ENCODE measurements at regions not wholly inside any gene's neighbourhood (a gene's known extent, or its start where the extent isn't known, plus 50 kb on each side); places are given as distances from the start of the nearest gene placed in this dataset.
"Not testable (repeated sequence)": the region's sequence is repeated elsewhere in the genome, so short reads cannot be mapped to it uniquely, and the experiment has no call there.

GRCh38 chr5:85515588-85515987 is 1102.2 kb upstream of the COX7C start:
- POLR2A ChIA-PET = no interaction called here

GRCh38 chr5:85517386-85517785 is 1100.4 kb upstream of the COX7C start:
- H3K9me3 Mint-ChIP-seq = peaks cover 3% of the 10 kb centered on the region
- H3K4me3 Mint-ChIP-seq = no peak overlapping the region
- no peak for DNase-seq
- ChIA-PET POLR2A (no interaction called here), CTCF (no interaction called here)
- intact Hi-C loops (cut with micrococcal nuclease) = no loop called here
- no peak overlapping the region for H3K27ac Mint-ChIP-seq
- H3K36me3 Mint-ChIP-seq = no peaks in the 10 kb centered on the region
- H3K27me3 Mint-ChIP-seq = no peaks in the 10 kb centered on the region
- H3K4me1 Mint-ChIP-seq (ENCODE audit: low read depth) = no peaks in the 10 kb centered on the region

More at GRCh38 chr5:85515588-85515987, 1102.2 kb upstream of the COX7C start:
- CTCF ChIA-PET = no interaction called here
- Mint-ChIP-seq H3K4me1 (ENCODE audit: low read depth) (no peaks in the 10 kb centered on the region), H3K4me3 (no peak overlapping the region), H3K9me3 (peaks cover 13% of the 10 kb centered on the region), H3K27me3 (no peaks in the 10 kb centered on the region), H3K36me3 (no peaks in the 10 kb centered on the region), H3K27ac (no peak overlapping the region)
- no peak for DNase-seq
- intact Hi-C loops (cut with micrococcal nuclease) = no loop called here

- CTCF ChIA-PET = no interaction called here
- Mint-ChIP-seq H3K4me3 (no peak overlapping the region), H3K9me3 (peaks cover 11% of the 10 kb centered on the region), H3K27me3 (no peaks in the 10 kb centered on the region), H3K36me3 (no peaks in the 10 kb centered on the region), H3K4me1 (ENCODE audit: low read depth) (no peaks in the 10 kb centered on the region), H3K27ac (no peak overlapping the region)
- intact Hi-C loops (cut with micrococcal nuclease) = no loop called here
- POLR2A ChIA-PET = no interaction called here
- no peak for DNase-seq
Observed at GRCh38 chr5:85533341-85534047, 1084.2 kb upstream of the COX7C start.

- intact Hi-C loops (cut with micrococcal nuclease) = no loop called here
- no peak overlapping the region for H3K27ac Mint-ChIP-seq
Observed at GRCh38 chr5:85538362-85538761, 1079.4 kb upstream of the COX7C start.

GRCh38 chr5:85545129-85545528 is 1072.6 kb upstream of the COX7C start:
- H3K9me3 Mint-ChIP-seq = peaks cover 8% of the 10 kb centered on the region
- no peak overlapping the region for H3K4me3 Mint-ChIP-seq
- POLR2A ChIA-PET = no interaction called here
- H3K4me1 Mint-ChIP-seq (ENCODE audit: low read depth) = no peaks in the 10 kb centered on the region
- DNase-seq = no peak
- CTCF ChIA-PET = no interaction called here
- no peaks in the 10 kb centered on the region for H3K36me3 Mint-ChIP-seq
- H3K27me3 Mint-ChIP-seq = no peaks in the 10 kb centered on the region
- intact Hi-C loops (cut with micrococcal nuclease) = no loop called here
- no peak overlapping the region for H3K27ac Mint-ChIP-seq

More at GRCh38 chr5:85538362-85538761, 1079.4 kb upstream of the COX7C start:
- no peak for DNase-seq
- no peaks in the 10 kb centered on the region for H3K4me1 Mint-ChIP-seq (ENCODE audit: low read depth)
- H3K36me3 Mint-ChIP-seq = no peaks in the 10 kb centered on the region
- no peak overlapping the region for H3K4me3 Mint-ChIP-seq
- ChIA-PET POLR2A (no interaction called here), CTCF (no interaction called here)
- H3K9me3 Mint-ChIP-seq = peaks cover 6% of the 10 kb centered on the region
- H3K27me3 Mint-ChIP-seq = no peaks in the 10 kb centered on the region

GRCh38 chr5:85549229-85549628 is 1068.5 kb upstream of the COX7C start:
- H3K4me3 Mint-ChIP-seq = no peak overlapping the region
- DNase-seq = no peak
- ChIA-PET POLR2A (no interaction called here), CTCF (no interaction called here)
- H3K36me3 Mint-ChIP-seq = no peaks in the 10 kb centered on the region
- intact Hi-C loops (cut with micrococcal nuclease) = no loop called here
- no peak overlapping the region for H3K27ac Mint-ChIP-seq
- H3K27me3 Mint-ChIP-seq = no peaks in the 10 kb centered on the region
- H3K9me3 Mint-ChIP-seq = peaks cover 18% of the 10 kb centered on the region
- no peaks in the 10 kb centered on the region for H3K4me1 Mint-ChIP-seq (ENCODE audit: low read depth)

GRCh38 chr5:85549836-85550599 is 1067.7 kb upstream of the COX7C start:
- H3K27me3 Mint-ChIP-seq = no peaks in the 10 kb centered on the region
- DNase-seq = no peak
- intact Hi-C loops (cut with micrococcal nuclease) = no loop called here
- peaks cover 25% of the 10 kb centered on the region for H3K9me3 Mint-ChIP-seq
- no peaks in the 10 kb centered on the region for H3K36me3 Mint-ChIP-seq
- H3K4me1 Mint-ChIP-seq (ENCODE audit: low read depth) = no peaks in the 10 kb centered on the region
- H3K27ac Mint-ChIP-seq = no peak overlapping the region
- ChIA-PET POLR2A (no interaction called here), CTCF (no interaction called here)
- no peak overlapping the region for H3K4me3 Mint-ChIP-seq

GRCh38 chr5:85556464-85556863 is 1061.3 kb upstream of the COX7C start:
- DNase-seq = no peak
- no peaks in the 10 kb centered on the region for H3K4me1 Mint-ChIP-seq (ENCODE audit: low read depth)
- intact Hi-C loops (cut with micrococcal nuclease) = no loop called here
- no peaks in the 10 kb centered on the region for H3K27me3 Mint-ChIP-seq
- no peak overlapping the region for H3K27ac Mint-ChIP-seq
- H3K4me3 Mint-ChIP-seq = no peak overlapping the region
- peaks cover 48% of the 10 kb centered on the region for H3K9me3 Mint-ChIP-seq
- POLR2A ChIA-PET = no interaction called here
- H3K36me3 Mint-ChIP-seq = no peaks in the 10 kb centered on the region
- CTCF ChIA-PET = no interaction called here

GRCh38 chr5:85576666-85577065 is 1041.1 kb upstream of the COX7C start:
- Mint-ChIP-seq H3K27me3 (no peaks in the 10 kb centered on the region), H3K9me3 (peaks cover 5% of the 10 kb centered on the region), H3K36me3 (no peaks in the 10 kb centered on the region), H3K27ac (no peak overlapping the region), H3K4me3 (no peak overlapping the region), H3K4me1 (ENCODE audit: low read depth) (no peaks in the 10 kb centered on the region)
- intact Hi-C loops (cut with micrococcal nuclease) = no loop called here
- POLR2A ChIA-PET = no interaction called here
- DNase-seq = no peak
- CTCF ChIA-PET = no interaction called here

GRCh38 chr5:85587806-85588205 is 1029.9 kb upstream of the COX7C start:
- CTCF ChIA-PET; intact Hi-C loops (cut with micrococcal nuclease); H3K36me3 Mint-ChIP-seq; POLR2A ChIA-PET; H3K4me1 Mint-ChIP-seq (ENCODE audit: low read depth); H3K27ac Mint-ChIP-seq; DNase-seq; H3K4me3 Mint-ChIP-seq; H3K27me3 Mint-ChIP-seq: not testable (repeated sequence)
- peaks cover 18% of the 10 kb centered on the region for H3K9me3 Mint-ChIP-seq

- intact Hi-C loops (cut with micrococcal nuclease); H3K4me1 Mint-ChIP-seq (ENCODE audit: low read depth); DNase-seq; H3K27ac Mint-ChIP-seq; CTCF ChIA-PET; POLR2A ChIA-PET; H3K36me3 Mint-ChIP-seq; H3K4me3 Mint-ChIP-seq; H3K27me3 Mint-ChIP-seq: not testable (repeated sequence)
- peaks cover 18% of the 10 kb centered on the region for H3K9me3 Mint-ChIP-seq
Observed at GRCh38 chr5:85588268-85588667, 1029.5 kb upstream of the COX7C start.

GRCh38 chr5:85590764-85591163 is 1027.0 kb upstream of the COX7C start:
- H3K36me3 Mint-ChIP-seq = no peaks in the 10 kb centered on the region
- intact Hi-C loops (cut with micrococcal nuclease) = no loop called here
- H3K27ac Mint-ChIP-seq = no peak overlapping the region
- H3K9me3 Mint-ChIP-seq = peaks cover 9% of the 10 kb centered on the region
- POLR2A ChIA-PET = no interaction called here
- H3K4me1 Mint-ChIP-seq (ENCODE audit: low read depth) = no peaks in the 10 kb centered on the region
- no peaks in the 10 kb centered on the region for H3K27me3 Mint-ChIP-seq
- H3K4me3 Mint-ChIP-seq = no peak overlapping the region
- CTCF ChIA-PET = no interaction called here
- no peak for DNase-seq

- peaks cover 8% of the 10 kb centered on the region for H3K9me3 Mint-ChIP-seq
- intact Hi-C loops (cut with micrococcal nuclease) = no loop called here
- CTCF ChIA-PET = no interaction called here
- POLR2A ChIA-PET = no interaction called here
- no peaks in the 10 kb centered on the region for H3K27me3 Mint-ChIP-seq
- H3K36me3 Mint-ChIP-seq = no peaks in the 10 kb centered on the region
- no peak for DNase-seq
- no peak overlapping the region for H3K4me3 Mint-ChIP-seq
- H3K27ac Mint-ChIP-seq = no peak overlapping the region
- H3K4me1 Mint-ChIP-seq (ENCODE audit: low read depth) = no peaks in the 10 kb centered on the region
Observed at GRCh38 chr5:85591311-85591710, 1026.4 kb upstream of the COX7C start.

All from activated CD4-positive, alpha-beta memory T cell treated with anti-CD3 and anti-CD28 coated beads for 36 hours (primary cell).